HG03432 (cell line): ENCODE measurements at regions not wholly inside any gene's neighbourhood (a gene's known extent, or its start where the extent isn't known, plus 50 kb on each side); places are given as distances from the start of the nearest gene placed in this dataset.

Experiments
- ATAC-seq: cut with Tn5 transposase; IDR thresholded peaks from one replicate; pipeline ENCODE4 v1.9.1; 2021; ENCODE audit warnings: mild to moderate bottlenecking, moderate library complexity; ENCODE audit not compliant: unreplicated experiment

GRCh38 chr2:156837635-156838370, 401.6 kb downstream of the GPD2 start:
- no peak for ATAC-seq

GRCh38 chr2:156841321-156841720, 405.1 kb downstream of the GPD2 start:
- ATAC-seq: peak; percentile 73

GRCh38 chr2:156845806-156846558, 409.8 kb downstream of the GPD2 start:
- no peak for ATAC-seq

- no peak for ATAC-seq
These were observed 405.3 kb upstream of the GALNT5 start for GRCh38 chr2:156852210-156852609.

GRCh38 chr2:156852681-156853080, 404.8 kb upstream of the GALNT5 start:
- ATAC-seq: no peak

DNA sequence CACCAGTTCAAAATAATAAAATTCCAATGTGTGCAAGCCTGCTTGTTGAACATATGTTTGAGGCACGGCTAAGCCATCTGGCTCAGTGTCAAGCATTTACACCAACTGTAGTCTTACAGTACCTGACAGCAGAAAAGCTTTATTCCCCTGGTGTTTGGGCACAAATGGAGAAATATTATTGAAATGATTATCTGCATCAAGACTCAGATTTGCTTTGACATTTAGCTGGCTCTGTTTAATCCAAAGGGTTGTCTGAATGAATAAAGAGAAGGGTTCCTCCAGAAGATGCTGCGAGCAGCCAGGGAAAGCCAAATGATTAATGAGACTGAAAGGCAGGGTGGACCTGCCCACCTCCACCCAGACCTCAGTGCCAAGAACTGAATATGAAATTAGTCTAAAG, 393.2 kb upstream of the GALNT5 start:
- no peak for ATAC-seq

DNA sequence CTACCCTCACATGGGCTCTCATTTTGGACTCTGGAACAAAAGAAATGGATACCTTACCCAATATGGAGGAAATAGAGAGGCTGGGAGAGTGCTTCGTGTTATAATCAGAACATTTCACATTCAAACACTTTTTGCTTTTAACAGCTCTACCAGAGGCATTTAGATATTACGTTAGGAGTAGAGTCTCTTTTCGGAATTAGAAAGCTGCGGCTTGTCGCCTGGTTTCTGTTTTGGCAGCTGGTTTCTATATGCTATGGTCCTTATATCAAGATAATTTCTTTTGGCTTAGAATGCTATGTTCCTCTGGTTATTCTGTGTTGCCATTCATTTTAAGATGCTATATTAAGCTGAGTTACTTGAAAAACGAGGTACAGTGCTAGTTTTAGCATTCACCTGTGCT, 392.8 kb upstream of the GALNT5 start:
- ATAC-seq: no peak

DNA sequence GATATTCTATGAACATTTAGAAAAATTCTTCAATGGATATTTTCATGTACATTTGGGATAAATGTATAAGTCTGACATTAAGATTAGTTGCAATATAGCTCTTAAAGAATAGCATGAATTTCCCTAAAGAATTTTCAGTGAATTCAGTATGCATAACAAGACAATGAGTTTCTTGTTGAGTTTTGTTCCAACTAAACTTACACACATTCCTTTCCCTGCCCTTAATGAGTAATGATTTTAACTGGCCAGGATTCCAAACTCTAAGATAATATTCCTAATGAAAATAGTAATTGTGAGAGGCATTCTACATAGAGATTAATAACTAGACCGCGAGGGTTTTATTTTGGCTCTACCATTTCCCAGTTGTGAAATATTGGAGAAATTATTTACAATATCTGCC, 390.3 kb upstream of the GALNT5 start:
- no peak for ATAC-seq

DNA sequence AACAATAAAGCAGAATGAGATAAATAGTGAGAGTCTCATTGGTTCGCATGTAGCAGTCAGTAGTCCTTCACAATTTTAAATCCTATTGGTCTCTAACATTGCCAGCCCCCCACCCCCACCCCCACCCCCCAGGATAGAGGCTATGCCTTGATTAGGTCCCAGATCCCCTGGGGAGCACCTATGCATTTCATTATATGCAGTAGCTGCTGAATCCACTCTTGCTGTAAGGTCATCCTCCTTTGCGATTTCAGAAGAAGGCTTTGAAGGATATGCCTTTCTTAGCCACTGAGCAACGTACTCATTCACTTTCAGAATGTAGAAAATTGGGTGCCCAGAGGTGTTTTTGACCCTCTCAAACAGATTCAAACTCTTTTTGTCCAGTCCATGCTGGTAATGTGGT, 382.8 kb upstream of the GALNT5 start:
- ATAC-seq: no peak

DNA sequence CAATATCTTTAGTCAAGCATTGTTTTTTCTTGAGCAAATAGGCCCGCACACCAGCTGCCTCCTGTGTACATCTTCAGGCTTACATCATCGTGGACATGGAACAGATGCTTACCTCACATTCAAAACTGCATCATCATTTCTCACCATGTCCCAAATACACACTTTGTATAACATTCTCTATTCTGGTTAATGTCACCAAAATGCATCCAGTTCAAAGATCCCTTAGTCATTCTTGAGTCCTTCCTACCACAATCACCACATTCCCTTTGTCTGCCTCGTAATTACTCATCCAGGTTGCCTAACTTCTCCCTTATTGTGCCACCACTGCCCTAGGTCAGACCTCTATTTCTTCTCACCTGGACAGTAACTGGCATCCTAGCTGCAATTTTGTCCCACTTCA, 373.7 kb upstream of the GALNT5 start:
- ATAC-seq: no peak

DNA sequence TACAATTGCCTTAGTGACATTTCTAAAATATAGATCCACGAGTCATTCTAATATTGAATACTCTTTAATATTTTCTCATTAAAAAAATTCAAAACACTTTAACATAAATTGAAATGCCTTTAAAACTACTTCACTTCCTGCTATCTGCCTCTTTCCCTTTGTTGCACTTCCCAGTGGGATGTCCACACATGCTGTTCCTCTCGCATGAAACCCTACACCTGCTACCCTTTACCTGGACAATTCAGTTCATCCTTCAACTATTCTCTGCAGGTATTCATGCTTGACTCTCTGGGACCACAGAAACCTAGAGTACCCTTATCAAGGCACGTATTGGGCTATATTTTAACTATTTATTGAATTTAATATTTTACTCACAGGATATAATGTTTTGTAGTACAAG, 373.3 kb upstream of the GALNT5 start:
- ATAC-seq: no peak

DNA sequence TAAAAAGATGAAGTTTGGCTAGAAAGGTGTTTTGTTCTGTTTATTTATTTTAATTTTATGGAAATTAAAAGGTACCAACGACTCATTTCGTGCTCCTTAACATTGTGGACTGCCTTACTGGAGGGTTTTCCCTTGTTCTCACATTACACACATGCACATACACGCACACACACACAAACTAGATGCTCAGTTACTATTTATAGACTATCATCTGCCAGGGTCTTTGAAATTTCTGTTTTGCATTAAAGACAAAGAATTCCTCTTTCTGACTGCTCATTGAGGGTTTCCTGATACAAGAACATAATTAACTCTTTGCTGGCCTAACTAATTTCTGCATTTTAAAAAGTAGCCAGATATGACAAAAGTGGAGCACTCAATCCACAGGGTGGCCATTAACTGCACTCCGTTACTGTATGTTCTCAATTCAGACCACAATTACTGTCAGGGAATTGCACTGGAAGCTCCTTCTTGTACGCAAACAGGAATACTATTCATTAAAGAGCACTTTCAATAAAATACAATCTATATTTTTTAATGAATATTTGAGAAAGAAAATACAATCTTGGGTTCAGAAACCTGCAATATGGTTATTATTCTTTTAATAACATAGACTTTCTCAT, 366.9 kb upstream of the GALNT5 start:
- no peak for ATAC-seq

DNA sequence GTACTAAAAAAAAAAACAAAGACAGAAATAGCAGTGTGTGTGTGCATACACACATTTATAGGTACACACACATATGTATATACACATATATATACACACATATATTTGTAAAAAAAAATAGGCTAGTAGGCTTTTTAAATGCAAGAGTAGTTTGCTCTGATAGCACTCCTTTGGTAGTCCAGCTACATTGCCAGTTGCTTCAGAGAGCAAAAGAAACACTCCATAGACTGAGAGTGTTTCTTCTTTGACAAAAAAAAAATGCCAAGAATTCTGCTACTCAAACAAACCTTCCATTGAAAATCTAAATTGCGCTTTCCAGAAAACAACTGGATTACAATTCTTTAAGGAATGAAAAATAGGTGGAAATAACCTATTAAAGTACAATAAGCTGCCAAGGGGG, 365.9 kb upstream of the GALNT5 start:
- ATAC-seq: no peak

DNA sequence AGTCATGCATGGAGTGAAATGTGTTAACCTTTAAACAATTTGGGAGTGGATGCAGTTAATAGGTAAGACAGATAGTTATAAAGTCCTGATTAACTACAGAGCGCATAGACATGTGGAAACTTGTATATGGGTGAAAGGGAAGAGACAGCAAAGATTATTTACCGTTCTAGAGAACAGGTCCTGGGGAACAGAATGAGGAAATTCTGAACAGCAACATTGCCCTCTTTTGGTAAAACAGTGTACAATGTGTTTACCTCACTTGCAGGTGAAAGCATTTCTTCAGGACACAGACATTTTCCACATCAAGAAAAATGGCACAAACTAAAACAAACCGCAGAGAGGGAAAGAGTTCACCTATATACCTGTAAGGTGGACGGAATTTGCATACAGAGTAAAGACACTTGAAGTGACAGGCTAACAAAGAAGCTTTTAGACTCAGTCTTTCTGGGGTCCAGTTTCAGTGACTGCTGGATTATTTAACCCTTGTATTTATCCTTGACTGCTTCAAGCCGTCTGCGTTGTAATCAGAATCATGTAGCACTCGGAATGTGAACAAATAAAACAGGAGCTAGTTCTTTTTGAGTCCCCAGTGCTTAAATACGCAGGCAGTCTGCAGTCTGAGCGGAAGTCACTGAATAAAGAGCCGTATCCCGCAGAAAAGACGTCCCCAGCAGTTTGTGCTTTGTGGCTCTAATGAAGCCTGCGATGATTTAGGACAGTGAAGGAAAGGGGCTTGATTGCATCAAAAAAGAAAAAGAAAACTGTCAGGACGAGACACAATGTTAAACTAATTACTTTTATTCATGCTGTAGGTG, 364.8 kb upstream of the GALNT5 start:
- peak; percentile 38 for ATAC-seq

- ATAC-seq: peak; percentile 98
These were observed 361.2 kb upstream of the GALNT5 start for GRCh38 chr2:156896294-156896693.

- ATAC-seq: no peak
These were observed 360.0 kb upstream of the GALNT5 start for GRCh38 chr2:156897548-156897947.

- ATAC-seq: no peak
These were observed 356.0 kb upstream of the GALNT5 start for GRCh38 chr2:156901373-156902031.

- ATAC-seq: no peak
These were observed 354.2 kb upstream of the GALNT5 start for GRCh38 chr2:156903335-156903734.

DNA sequence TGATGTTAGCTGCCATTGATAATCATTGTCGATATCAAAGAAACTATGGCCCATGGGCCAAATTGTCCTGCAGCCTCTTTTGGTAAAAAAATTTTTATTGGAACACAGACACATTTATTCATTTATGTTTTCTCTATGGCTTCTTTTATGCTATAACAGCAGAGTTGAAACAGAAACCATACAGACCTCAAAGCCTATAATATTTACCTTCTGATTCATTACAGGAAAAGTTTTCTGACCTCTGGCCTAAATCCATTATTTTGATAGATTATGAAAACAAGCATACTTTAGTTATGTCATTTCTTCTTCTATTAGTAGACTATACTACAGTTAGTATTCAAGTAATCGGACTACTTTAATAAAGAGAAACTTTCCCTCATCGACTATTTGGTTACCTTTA, 349.7 kb upstream of the GALNT5 start:
- peak; percentile 84 for ATAC-seq

- peak; percentile 83 for ATAC-seq
These were observed 348.7 kb upstream of the GALNT5 start for GRCh38 chr2:156908825-156909224.

DNA sequence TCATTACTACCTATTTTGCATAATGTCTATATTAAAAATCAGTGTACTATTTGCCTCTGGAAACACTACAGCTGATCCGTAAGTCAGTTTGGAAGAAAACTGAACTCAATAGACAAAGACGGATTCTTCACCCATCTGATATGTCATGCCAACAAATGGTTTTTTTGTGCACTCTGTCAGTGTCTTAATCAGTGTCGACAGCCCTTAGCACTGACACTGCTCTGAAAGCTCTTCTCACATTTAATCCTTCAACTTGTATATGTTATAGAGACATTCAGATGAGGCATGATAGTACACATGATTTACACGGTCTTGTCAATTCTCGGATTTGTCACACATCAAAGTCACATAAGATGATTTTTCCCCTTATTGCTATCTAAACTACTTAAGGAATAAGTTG, 347.5 kb upstream of the GALNT5 start:
- no peak for ATAC-seq
